ENCODE measurements at regions not wholly inside any gene's neighbourhood (a gene's known extent, or its start where the extent isn't known, plus 50 kb on each side); places are given as distances from the start of the nearest gene placed in this dataset.
"Not testable (repeated sequence)": the region's sequence is repeated elsewhere in the genome, so short reads cannot be mapped to it uniquely, and the experiment has no call there.

GRCh38 chr11:122401581-122401980, 253.9 kb upstream of the UBASH3B start:
- DNase-seq (ENCODE audit: low read depth, low spot score): not testable (repeated sequence)

GRCh38 chr11:122399375-122399774, 256.1 kb upstream of the UBASH3B start:
- DNase-seq (ENCODE audit: low read depth, low spot score): no peak

- DNase-seq (ENCODE audit: low read depth, low spot score): no peak
Observed at GRCh38 chr11:122398851-122399250, 256.7 kb upstream of the UBASH3B start.

- no peak for DNase-seq (ENCODE audit: low read depth, low spot score)
Observed at GRCh38 chr11:122398167-122398566, 257.4 kb upstream of the UBASH3B start.

DNA sequence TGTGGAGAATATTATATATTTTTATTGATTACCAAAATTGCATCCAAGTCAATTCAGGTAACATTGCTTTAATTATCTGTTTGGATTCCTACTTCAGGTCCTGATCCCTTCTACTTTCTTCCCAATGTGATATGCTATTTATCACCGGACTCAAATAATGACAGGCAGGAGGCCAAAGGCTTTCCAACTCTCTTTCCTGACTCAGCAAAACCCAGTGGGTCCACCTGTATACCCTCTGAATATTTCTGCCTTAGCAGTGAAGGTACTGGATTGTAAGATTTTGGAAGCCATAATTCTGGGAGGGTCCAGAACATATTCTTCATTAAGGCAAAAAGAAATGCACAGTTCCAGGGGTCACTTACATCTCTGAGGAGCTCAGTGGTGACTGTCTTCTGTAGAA, 260.2 kb upstream of the UBASH3B start:
- no peak for DNase-seq (ENCODE audit: low read depth, low spot score)

GRCh38 chr11:122394313-122394712, 261.2 kb upstream of the UBASH3B start:
- no peak for DNase-seq (ENCODE audit: low read depth, low spot score)

DNA sequence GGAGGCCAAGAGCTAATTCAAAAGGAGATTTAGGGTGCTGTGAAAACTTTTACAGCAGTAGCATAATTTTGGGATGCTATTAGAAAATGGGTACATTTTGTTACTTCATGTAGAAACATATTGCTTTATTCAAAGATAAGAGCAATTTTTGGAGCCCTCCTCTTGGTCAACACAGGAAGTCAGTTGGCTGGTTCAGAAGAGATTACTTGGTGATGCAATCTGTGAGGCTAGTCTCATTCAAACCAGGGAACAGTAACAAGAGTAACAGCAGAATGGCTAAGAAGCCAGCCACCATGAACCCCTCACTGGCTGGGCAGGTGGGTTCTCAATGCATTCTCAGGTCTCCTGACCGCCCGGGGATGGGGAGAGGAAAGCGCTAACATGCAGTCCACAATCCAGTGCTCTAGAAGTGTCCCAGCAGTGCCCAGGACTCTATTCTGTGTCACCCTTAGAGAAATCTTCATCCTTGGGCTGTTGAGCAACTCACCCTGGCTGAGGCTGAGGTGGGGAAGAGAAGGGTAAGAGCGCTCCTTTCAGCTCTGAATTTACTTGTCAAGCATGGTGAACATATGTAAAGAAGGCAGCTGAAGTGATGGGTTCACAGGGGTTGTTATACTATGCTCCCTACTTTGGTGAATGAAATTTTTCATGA, 262.2 kb upstream of the UBASH3B start:
- DNase-seq (ENCODE audit: low read depth, low spot score): no peak

- DNase-seq (ENCODE audit: low read depth, low spot score): no peak
Observed at GRCh38 chr11:122392508-122392907, 263.0 kb upstream of the UBASH3B start.

GRCh38 chr11:122391049-122391448, 264.5 kb upstream of the UBASH3B start:
- DNase-seq (ENCODE audit: low read depth, low spot score): no peak

- DNase-seq (ENCODE audit: low read depth, low spot score): no peak
Observed at GRCh38 chr11:122383186-122383585, 267.2 kb upstream of the BLID start.

GRCh38 chr11:122375687-122376399, 259.8 kb upstream of the BLID start:
- no peak for DNase-seq (ENCODE audit: low read depth, low spot score)

- DNase-seq (ENCODE audit: low read depth, low spot score): no peak
Observed at GRCh38 chr11:122368796-122369195, 252.8 kb upstream of the BLID start.

GRCh38 chr11:122367809-122368231, 251.8 kb upstream of the BLID start:
- no peak for DNase-seq (ENCODE audit: low read depth, low spot score)

DNA sequence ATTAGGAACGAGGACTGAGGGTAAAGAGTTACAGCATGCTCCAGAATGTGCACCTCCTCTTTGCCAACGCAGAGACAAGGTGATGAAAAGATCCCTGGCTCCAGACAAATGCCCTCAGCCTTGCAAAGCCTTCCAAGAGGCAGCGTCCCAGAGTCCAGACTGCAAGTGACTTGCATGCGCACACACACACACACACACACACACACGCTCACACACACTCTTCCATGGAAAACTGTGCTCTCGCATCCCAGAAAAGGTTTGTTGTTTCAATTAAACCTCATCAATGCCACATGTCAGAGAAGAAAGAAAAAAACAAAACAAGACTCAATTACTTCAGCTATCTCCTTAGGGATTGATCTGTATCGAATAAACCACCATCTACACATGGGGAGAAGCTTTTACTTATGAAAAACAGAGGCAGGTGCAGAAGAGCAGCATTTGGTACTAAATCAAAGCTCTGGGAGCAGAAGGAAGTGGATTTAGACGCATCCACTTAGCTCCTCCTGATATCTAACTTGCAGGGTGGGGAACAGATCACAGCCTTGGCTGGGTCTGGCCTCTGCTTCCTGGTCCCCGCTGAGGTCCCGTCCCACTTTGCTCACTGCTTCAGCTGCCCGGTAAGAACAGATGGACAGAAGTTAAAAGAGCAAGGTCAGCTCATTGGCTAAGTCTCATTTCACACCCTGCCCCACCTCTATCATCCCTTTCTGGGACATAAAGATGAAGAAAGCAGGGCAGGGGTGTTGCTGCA, 249.8 kb upstream of the BLID start:
- DNase-seq (ENCODE audit: low read depth, low spot score): no peak

- DNase-seq (ENCODE audit: low read depth, low spot score): no peak
Observed at GRCh38 chr11:122363296-122363695, 247.3 kb upstream of the BLID start.

DNA sequence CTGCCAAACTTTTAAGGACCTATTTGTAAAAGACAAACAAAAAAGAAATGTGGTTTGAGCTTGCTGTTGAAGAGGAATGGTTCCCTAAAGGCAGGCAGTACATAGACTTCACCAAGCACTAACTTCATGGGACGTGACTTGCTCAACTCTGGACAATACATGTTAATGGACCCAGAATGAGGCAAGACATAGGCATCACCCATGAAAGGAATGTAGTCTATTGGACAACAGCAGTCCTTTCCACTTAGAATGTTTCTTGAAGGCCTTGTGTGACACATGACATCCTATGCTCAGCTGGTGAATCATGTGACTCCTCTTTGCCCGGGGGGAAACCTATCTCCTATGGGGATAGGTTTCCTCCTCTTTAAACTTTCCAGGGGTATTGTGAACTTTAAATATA, 246.4 kb upstream of the BLID start:
- DNase-seq (ENCODE audit: low read depth, low spot score): no peak

DNA sequence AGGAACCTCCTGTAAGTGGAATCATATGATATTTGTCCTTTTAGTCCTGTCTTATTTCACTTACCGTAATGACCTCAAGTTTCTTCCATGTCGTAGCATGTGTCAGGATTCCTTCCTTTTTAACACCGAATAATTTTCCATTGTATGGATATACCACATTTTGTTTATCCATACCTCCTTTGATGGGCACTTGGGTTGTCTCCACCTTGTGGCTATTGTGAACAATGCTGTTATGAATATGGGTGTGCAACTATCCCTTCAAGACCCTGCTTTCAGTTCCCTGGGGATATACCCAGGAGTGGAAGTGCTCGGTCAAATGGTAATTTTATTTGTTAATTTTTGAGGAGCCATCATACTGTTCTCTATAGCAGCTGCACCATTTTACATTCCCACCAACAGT, 244.9 kb upstream of the BLID start:
- DNase-seq (ENCODE audit: low read depth, low spot score): no peak

DNA sequence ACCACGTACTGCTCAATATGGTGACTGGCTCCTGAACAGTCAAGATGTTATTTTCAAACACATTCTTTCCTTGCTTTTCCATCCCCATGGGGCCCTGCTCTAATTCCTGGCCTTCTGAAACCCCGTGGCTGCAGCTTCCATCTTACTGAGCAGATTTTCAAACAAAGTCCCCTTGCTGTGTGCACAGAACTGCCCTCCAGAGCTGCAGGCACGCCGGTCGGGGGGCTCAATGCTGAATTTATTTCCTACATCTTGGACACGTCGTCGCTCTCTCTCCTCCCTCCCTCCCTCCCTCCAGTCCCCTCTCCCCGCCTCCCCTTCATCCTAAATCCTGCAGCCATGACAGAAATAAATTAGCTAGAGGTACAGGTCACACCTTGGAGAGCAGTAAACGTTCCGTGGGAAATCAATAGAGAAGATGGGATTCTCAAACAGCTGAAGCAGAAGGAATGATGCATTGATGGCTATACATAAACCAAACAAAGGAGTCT, 243.1 kb upstream of the BLID start:
- no peak for DNase-seq (ENCODE audit: low read depth, low spot score)

DNA sequence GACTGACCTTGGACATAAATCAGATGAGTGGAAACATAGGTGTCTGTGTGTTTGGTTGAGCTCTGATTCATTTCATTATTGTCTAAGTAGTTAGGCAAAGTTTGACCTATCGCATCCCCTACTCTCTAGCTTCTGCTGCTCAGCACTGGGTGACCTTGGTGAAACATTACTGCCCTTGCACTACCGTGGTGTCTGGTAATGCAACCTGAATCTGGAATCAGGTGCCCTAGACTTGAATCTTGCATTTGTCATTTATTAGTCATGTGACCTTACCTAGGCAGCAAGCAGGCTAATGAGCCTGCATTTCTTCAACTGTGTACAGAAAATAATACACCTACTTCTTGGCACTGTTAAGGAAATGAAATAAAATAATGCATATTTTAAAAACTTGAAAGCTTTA, 242.3 kb upstream of the BLID start:
- DNase-seq (ENCODE audit: low read depth, low spot score): no peak

DNA sequence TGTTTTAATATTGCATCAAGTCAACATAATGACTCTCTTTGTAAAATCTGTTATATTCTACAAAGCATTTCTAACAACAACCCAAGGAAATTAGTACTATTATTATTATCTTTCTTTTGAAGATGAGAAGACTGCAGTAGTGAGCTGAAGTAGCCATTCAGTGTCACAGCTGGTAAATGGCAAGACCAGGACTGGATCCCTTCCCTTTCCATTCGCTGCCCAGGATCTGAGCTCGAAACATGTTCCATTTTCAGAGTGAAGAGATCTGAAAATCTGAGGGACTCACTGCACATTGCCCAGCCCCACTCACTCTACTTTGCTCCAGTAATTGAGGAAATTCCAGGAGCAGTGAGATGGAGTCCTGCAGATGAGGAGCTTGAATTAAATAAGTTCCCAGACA, 240.0 kb upstream of the BLID start:
- DNase-seq (ENCODE audit: low read depth, low spot score): no peak

GRCh38 chr11:122354025-122354697, 238.1 kb upstream of the BLID start:
- DNase-seq (ENCODE audit: low read depth, low spot score): no peak

DNA sequence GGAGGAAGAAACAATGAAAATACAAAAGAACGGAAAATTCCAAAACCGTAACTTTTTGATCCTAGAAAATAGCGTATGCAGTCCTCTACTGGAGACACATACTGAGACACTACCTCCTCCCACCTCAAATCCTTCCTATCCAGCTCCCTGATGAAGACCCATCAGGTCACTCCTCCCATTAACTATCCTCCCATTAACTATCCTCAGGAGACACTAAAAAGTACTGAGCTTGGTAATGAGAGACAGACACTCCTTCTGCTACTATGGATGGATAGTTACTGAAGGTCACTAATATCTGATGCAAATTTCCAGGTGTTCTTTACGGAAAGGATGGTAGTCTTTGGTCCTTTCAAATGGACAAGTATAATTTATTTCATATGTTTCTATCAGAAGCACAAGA, 237.5 kb upstream of the BLID start:
- no peak for DNase-seq (ENCODE audit: low read depth, low spot score)

Measured in brain pericyte (primary cell).